ENCODE measurements at regions not wholly inside any gene's neighbourhood (a gene's known extent, or its start where the extent isn't known, plus 50 kb on each side); places are given as distances from the start of the nearest gene placed in this dataset.

DNA sequence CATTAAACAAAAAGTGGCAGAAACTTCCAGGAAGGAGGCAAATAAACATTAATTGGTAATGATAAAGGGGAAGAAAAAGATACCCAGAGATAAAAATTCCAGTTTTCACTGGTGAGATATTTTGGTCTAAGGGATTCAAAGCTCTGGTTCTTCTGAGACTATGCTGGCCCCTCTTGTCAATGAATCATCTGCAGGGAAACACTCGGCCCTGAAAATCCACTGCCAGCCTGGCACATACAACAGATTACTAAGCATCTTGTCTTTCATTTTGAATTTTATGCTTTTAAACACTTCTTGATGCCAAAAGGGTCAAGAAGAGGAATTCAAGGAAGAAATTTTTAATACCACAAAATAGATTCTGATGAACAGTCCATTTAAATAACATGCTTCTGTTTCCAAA lies 1603.8 kb upstream of the ZEB2 start:
- no peaks in the 10 kb centered on the region for H3K27me3 ChIP-seq
- intact Hi-C loops (cut with DNase I), result no loop called here
- DNase-seq (no peak), ATAC-seq (no peak)
- TF ChIP-seq, protein P1, sequence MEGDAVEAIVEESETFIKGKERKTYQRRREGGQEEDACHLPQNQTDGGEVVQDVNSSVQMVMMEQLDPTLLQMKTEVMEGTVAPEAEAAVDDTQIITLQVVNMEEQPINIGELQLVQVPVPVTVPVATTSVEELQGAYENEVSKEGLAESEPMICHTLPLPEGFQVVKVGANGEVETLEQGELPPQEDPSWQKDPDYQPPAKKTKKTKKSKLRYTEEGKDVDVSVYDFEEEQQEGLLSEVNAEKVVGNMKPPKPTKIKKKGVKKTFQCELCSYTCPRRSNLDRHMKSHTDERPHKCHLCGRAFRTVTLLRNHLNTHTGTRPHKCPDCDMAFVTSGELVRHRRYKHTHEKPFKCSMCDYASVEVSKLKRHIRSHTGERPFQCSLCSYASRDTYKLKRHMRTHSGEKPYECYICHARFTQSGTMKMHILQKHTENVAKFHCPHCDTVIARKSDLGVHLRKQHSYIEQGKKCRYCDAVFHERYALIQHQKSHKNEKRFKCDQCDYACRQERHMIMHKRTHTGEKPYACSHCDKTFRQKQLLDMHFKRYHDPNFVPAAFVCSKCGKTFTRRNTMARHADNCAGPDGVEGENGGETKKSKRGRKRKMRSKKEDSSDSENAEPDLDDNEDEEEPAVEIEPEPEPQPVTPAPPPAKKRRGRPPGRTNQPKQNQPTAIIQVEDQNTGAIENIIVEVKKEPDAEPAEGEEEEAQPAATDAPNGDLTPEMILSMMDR (IDR thresholded peaks at IDR 0.05), result no peak
- no peaks in the 10 kb centered on the region for H3K9me3 ChIP-seq
- no peak overlapping the region for H3K4me3 ChIP-seq
- H3K27ac ChIP-seq, result no peak overlapping the region
- no peaks in the 10 kb centered on the region for H3K36me3 ChIP-seq
- H3K4me1 ChIP-seq, result no peaks in the 10 kb centered on the region

DNA sequence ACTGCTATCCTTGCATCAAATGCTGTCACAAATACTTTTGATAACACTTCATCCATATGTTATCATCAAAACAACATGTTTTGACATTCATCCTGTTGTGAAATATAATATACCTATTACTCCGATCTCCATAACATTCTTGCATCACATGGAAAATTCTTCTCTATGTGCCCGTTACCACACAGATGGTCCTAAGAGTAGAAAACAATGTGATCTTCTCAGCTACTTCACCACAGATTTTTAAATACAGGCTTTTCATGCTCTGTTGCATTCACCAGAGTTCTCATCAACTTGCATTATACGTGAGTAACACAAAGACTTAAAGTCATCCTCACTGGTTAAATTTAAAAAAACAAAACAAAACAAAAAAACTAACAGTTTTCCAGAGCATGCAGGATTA lies 1603.3 kb upstream of the ZEB2 start:
- TF ChIP-seq, protein P1 (IDR thresholded peaks at IDR 0.05), result no peak
- Histone ChIP-seq H3K27ac (no peak overlapping the region), H3K36me3 (no peaks in the 10 kb centered on the region), H3K4me1 (no peaks in the 10 kb centered on the region), H3K4me3 (no peak overlapping the region), H3K27me3 (no peaks in the 10 kb centered on the region), H3K9me3 (no peaks in the 10 kb centered on the region)
- intact Hi-C loops (cut with DNase I), result no loop called here
- ATAC-seq (no peak), DNase-seq (no peak)

DNA sequence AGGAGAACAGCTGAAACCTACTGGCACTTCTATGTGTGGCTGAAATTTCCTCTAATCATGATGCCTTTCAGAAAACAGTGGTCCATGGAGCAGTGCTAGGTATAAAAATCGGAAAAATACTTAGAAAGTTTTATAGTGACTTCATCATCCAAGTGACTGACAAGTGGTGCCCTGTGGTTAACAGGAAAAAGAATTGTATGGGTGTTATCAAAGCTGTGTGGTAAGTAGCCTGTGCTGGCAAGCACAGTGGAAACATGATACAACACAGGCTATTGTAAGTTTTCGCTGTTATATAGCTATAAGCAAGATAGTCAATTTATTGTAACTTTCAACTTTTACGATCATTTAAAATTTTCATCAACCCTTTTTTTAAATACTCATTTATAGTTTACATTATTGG lies 1599.7 kb upstream of the ZEB2 start:
- Histone ChIP-seq H3K27me3 (no peaks in the 10 kb centered on the region), H3K9me3 (no peaks in the 10 kb centered on the region), H3K4me1 (no peaks in the 10 kb centered on the region), H3K27ac (no peak overlapping the region), H3K4me3 (no peak overlapping the region), H3K36me3 (no peaks in the 10 kb centered on the region)
- TF ChIP-seq, protein P1 (IDR thresholded peaks at IDR 0.05), result no peak
- intact Hi-C loops (cut with DNase I), result no loop called here
- DNase-seq (no peak), ATAC-seq (no peak)

DNA sequence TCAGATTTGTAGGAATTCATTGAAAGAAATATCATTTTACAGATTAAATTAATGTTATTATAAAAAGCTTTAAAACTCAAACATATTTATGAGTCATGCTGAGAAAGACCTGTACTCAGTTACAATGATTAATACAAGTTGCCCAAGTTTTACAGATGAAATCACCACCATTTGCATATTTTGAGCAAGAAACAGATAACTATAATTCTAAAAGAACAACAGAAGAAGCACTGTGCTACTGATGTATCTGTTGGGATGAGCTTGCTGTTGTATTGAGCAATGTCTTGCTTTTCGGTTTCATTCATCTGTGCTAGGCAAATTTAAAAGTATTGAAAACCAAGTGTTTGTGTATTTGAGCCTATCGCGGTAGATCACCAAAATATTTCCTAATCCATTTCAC lies 1589.1 kb upstream of the ZEB2 start:
- no peak overlapping the region for H3K4me3 ChIP-seq
- intact Hi-C loops (cut with DNase I), result no loop called here
- no peaks in the 10 kb centered on the region for H3K9me3 ChIP-seq
- no peaks in the 10 kb centered on the region for H3K27me3 ChIP-seq
- H3K27ac ChIP-seq, result no peak overlapping the region
- ATAC-seq (no peak), DNase-seq (no peak)
- H3K4me1 ChIP-seq, result no peaks in the 10 kb centered on the region
- TF ChIP-seq, protein P1 (IDR thresholded peaks at IDR 0.05), result no peak
- no peaks in the 10 kb centered on the region for H3K36me3 ChIP-seq

DNA sequence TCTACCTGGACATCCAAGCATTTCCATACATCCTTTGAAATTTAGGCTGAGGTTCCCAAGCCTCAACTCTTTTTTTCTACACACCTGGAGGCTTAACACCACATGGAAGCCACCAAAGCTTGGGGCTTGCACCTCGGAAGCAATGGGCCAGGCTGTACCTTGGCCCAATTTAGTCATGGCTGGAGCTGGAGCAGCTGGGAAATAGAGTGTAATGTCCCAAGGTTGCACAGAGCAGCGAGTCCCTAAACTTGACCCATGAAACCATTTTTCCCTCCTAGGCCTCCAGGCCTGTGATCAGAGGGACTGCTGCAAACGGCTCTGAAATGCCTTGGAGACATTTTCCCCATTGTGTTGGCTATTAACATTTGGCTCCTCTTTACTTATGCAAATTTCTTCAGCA lies 1574.3 kb upstream of the ZEB2 start:
- Histone ChIP-seq H3K36me3 (no peaks in the 10 kb centered on the region), H3K27ac (no peak overlapping the region), H3K4me1 (no peaks in the 10 kb centered on the region), H3K27me3 (no peaks in the 10 kb centered on the region), H3K4me3 (no peak overlapping the region), H3K9me3 (peaks cover 0 to 33% of the 10 kb centered on the region in 2 donors)
- TF ChIP-seq, protein P1 (IDR thresholded peaks at IDR 0.05), result no peak
- DNase-seq, result no peak
- no peak for ATAC-seq
- intact Hi-C loops (cut with DNase I), result no loop called here

Measured in left lung (tissue), 4 donors.